Cardiac fibroblast (primary cell): ENCODE measurements at regions not wholly inside any gene's neighbourhood (a gene's known extent, or its start where the extent isn't known, plus 50 kb on each side); places are given as distances from the start of the nearest gene placed in this dataset.
"Not testable (repeated sequence)": the region's sequence is repeated elsewhere in the genome, so short reads cannot be mapped to it uniquely, and the experiment has no call there.

Experiments
- DNase-seq, 2 donors: peaks; one replicate each; pipeline versions ENCODE4 v3.0.0 to v3.0.0-alpha.2; 2010; ENCODE audit warnings: low read depth in 2 of 2
- H3K4me3 ChIP-seq, 2 donors: replicated peaks in 1 of 2; 1 replicate in 1 of 2; 2 replicates in 1 of 2; pipeline ENCODE4 v1.5.1; 2011; ENCODE audit warnings: low read depth in 2 of 2, low read length in 2 of 2, mild to moderate bottlenecking in 2 of 2, moderate library complexity in 1 of 2
- CTCF ChIP-seq: IDR thresholded peaks from one replicate; pipeline ENCODE4 v1.5.1; 2011; ENCODE audit warnings: low read depth, mild to moderate bottlenecking, low read length, inconsistent platforms

GRCh38 chr2:78145997-78146722, 624.0 kb upstream of the LRRTM4 start:
- H3K4me3 ChIP-seq, result no peak overlapping the region
- no peak for DNase-seq
- TF ChIP-seq CTCF, result no peak

GRCh38 chr2:78147466-78147865, 625.3 kb upstream of the LRRTM4 start:
- TF ChIP-seq CTCF, result no peak
- no peak for DNase-seq
- H3K4me3 ChIP-seq, result no peak overlapping the region

GRCh38 chr2:78154586-78154985, 632.4 kb upstream of the LRRTM4 start:
- no peak overlapping the region for H3K4me3 ChIP-seq
- no peak for TF ChIP-seq CTCF
- DNase-seq, result no peak

GRCh38 chr2:78162202-78162601, 640.0 kb upstream of the LRRTM4 start:
- no peak overlapping the region for H3K4me3 ChIP-seq
- no peak for TF ChIP-seq CTCF
- DNase-seq, result no peak

- DNase-seq, result not testable (repeated sequence)
Observed at GRCh38 chr2:78172157-78172556, 650.0 kb upstream of the LRRTM4 start.

GRCh38 chr2:78175645-78176044, 653.5 kb upstream of the LRRTM4 start:
- no peak for TF ChIP-seq CTCF
- H3K4me3 ChIP-seq, result no peak overlapping the region
- DNase-seq, result no peak

More at GRCh38 chr2:78172157-78172556, 650.0 kb upstream of the LRRTM4 start:
- H3K4me3 ChIP-seq, result not testable (repeated sequence)

GRCh38 chr2:78201064-78201575, 678.9 kb upstream of the LRRTM4 start:
- H3K4me3 ChIP-seq, result no peak overlapping the region
- DNase-seq, result no peak
- TF ChIP-seq CTCF, result no peak
